ENCODE measurements at regions not wholly inside any gene's neighbourhood (a gene's known extent, or its start where the extent isn't known, plus 50 kb on each side); places are given as distances from the start of the nearest gene placed in this dataset.

- no peak overlapping the region for H2AFZ ChIP-seq (ENCODE audit: low read depth, low read length)
- H3K9me3 ChIP-seq (ENCODE audit: low read length), result no peaks in the 10 kb centered on the region
- TF ChIP-seq REST (IDR thresholded peaks at IDR 0.05; ENCODE audit: borderline replicate concordance), result no peak
- no peak for TF ChIP-seq MXI1 (conservative IDR thresholded peaks at IDR 0.05; ENCODE audit: poor library complexity, severe bottlenecking)
- no peak for TF ChIP-seq SMC3 (conservative IDR thresholded peaks at IDR 0.05; ENCODE audit: poor library complexity)
Observed at GRCh38 chr9:135288054-135288453, 191.5 kb upstream of the PPP1R26 start.

GRCh38 chr9:135289081-135289491, 190.5 kb upstream of the PPP1R26 start:
- Histone ChIP-seq H3K9me3 (ENCODE audit: low read length) (no peaks in the 10 kb centered on the region), H3K4me2 (ENCODE audit: low read length) (no peak overlapping the region), H3K79me2 (replicated peaks; ENCODE audit: insufficient read depth, low read length) (no peaks in the 10 kb centered on the region), H3K27ac (ENCODE audit: low read length) (no peak overlapping the region), H2AFZ (ENCODE audit: low read depth, low read length) (no peak overlapping the region), H3K36me3 (ENCODE audit: insufficient read depth, low read length) (no peaks in the 10 kb centered on the region), H3K9ac (ENCODE audit: low read length) (no peak overlapping the region), H4K20me1 (ENCODE audit: insufficient read depth) (no peaks in the 10 kb centered on the region), H3K4me3 (ENCODE audit: low read length) (no peak overlapping the region), H3K27me3 (ENCODE audit: insufficient read depth, low read depth, low read length) (no peaks in the 10 kb centered on the region), H3F3A (ENCODE audit: insufficient read depth, low read length, poor library complexity, severe bottlenecking) (no peaks in the 10 kb centered on the region), H3K9me2 (ENCODE audit: insufficient read depth, low read length) (no peaks in the 10 kb centered on the region)
- TF ChIP-seq RAD21 (conservative IDR thresholded peaks at IDR 0.05) (no peak), CTCF (IDR thresholded peaks at IDR 0.05; ENCODE audit: poor library complexity, severe bottlenecking) (no peak), EZH2 (IDR thresholded peaks at IDR 0.05; ENCODE audit: borderline replicate concordance, insufficient read depth, low read length, poor library complexity, severe bottlenecking) (no peak), MXI1 (conservative IDR thresholded peaks at IDR 0.05; ENCODE audit: poor library complexity, severe bottlenecking) (no peak), POLR2AphosphoS5 (IDR thresholded peaks at IDR 0.05) (no peak), EP300 (conservative IDR thresholded peaks at IDR 0.05; ENCODE audit: poor library complexity, severe bottlenecking) (no peak), SMC3 (conservative IDR thresholded peaks at IDR 0.05; ENCODE audit: poor library complexity) (no peak), TAF1 (IDR thresholded peaks at IDR 0.05; ENCODE audit: low read depth) (no peak)

More at GRCh38 chr9:135288054-135288453, 191.5 kb upstream of the PPP1R26 start:
- Histone ChIP-seq H3K36me3 (ENCODE audit: insufficient read depth, low read length) (no peaks in the 10 kb centered on the region), H4K20me1 (ENCODE audit: insufficient read depth) (no peaks in the 10 kb centered on the region), H3K4me3 (ENCODE audit: low read length) (no peak overlapping the region), H3K27ac (ENCODE audit: low read length) (no peak overlapping the region), H3K79me2 (replicated peaks; ENCODE audit: insufficient read depth, low read length) (no peaks in the 10 kb centered on the region), H3K9me2 (ENCODE audit: insufficient read depth, low read length) (no peaks in the 10 kb centered on the region), H3K27me3 (ENCODE audit: insufficient read depth, low read depth, low read length) (no peaks in the 10 kb centered on the region), H3K4me2 (ENCODE audit: low read length) (no peak overlapping the region), H3K9ac (ENCODE audit: low read length) (no peak overlapping the region), H3F3A (ENCODE audit: insufficient read depth, low read length, poor library complexity, severe bottlenecking) (no peaks in the 10 kb centered on the region)

- Histone ChIP-seq H3K27ac (ENCODE audit: low read length) (no peak overlapping the region), H3F3A (ENCODE audit: insufficient read depth, low read length, poor library complexity, severe bottlenecking) (no peaks in the 10 kb centered on the region), H3K9ac (ENCODE audit: low read length) (no peak overlapping the region), H4K20me1 (ENCODE audit: insufficient read depth) (no peaks in the 10 kb centered on the region), H3K9me3 (ENCODE audit: low read length) (no peaks in the 10 kb centered on the region), H3K36me3 (ENCODE audit: insufficient read depth, low read length) (no peaks in the 10 kb centered on the region), H3K4me2 (ENCODE audit: low read length) (no peak overlapping the region), H3K79me2 (replicated peaks; ENCODE audit: insufficient read depth, low read length) (no peaks in the 10 kb centered on the region), H3K27me3 (ENCODE audit: insufficient read depth, low read depth, low read length) (no peaks in the 10 kb centered on the region), H3K9me2 (ENCODE audit: insufficient read depth, low read length) (no peaks in the 10 kb centered on the region), H3K4me3 (ENCODE audit: low read length) (no peak overlapping the region), H2AFZ (ENCODE audit: low read depth, low read length) (no peak overlapping the region)
- TF ChIP-seq TAF1 (IDR thresholded peaks at IDR 0.05; ENCODE audit: low read depth) (no peak), SMC3 (conservative IDR thresholded peaks at IDR 0.05; ENCODE audit: poor library complexity) (no peak), REST (IDR thresholded peaks at IDR 0.05; ENCODE audit: borderline replicate concordance) (no peak), POLR2AphosphoS5 (IDR thresholded peaks at IDR 0.05) (no peak), RAD21 (conservative IDR thresholded peaks at IDR 0.05) (no peak), CTCF (IDR thresholded peaks at IDR 0.05; ENCODE audit: poor library complexity, severe bottlenecking) (no peak), EZH2 (IDR thresholded peaks at IDR 0.05; ENCODE audit: borderline replicate concordance, insufficient read depth, low read length, poor library complexity, severe bottlenecking) (no peak), EP300 (conservative IDR thresholded peaks at IDR 0.05; ENCODE audit: poor library complexity, severe bottlenecking) (no peak)
Observed at GRCh38 chr9:135290086-135290485, 189.5 kb upstream of the PPP1R26 start.
